EH (cell line): ENCODE measurements at regions not wholly inside any gene's neighbourhood (a gene's known extent, or its start where the extent isn't known, plus 50 kb on each side); places are given as distances from the start of the nearest gene placed in this dataset.
"Not testable (repeated sequence)": the region's sequence is repeated elsewhere in the genome, so short reads cannot be mapped to it uniquely, and the experiment has no call there.

Source experiments
- DNase-seq: peaks from one replicate; pipeline ENCODE4 v3.0.0-alpha.2; 2015; ENCODE audit warnings: low read depth

DNA sequence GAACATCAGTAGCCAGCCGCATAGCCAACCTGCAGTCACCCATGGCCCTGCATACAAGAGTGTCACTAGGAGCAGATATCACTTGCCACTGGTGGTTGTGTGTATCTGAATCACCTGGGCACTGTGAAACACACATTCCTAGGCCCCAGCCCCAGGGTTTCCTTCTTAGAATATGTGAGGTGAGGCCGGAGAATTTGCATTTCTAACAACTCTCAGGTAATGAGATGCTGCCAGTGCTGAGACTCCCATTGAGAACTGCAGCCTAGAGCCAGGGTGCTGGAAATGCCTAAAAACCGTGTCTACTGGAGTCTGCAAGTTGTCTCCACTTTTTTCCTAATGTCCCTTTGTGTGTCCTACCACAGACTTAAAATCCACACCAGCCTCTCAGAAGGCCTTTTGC is 232.0 kb upstream of the PLGLB2 start:
- not testable (repeated sequence) for DNase-seq

DNA sequence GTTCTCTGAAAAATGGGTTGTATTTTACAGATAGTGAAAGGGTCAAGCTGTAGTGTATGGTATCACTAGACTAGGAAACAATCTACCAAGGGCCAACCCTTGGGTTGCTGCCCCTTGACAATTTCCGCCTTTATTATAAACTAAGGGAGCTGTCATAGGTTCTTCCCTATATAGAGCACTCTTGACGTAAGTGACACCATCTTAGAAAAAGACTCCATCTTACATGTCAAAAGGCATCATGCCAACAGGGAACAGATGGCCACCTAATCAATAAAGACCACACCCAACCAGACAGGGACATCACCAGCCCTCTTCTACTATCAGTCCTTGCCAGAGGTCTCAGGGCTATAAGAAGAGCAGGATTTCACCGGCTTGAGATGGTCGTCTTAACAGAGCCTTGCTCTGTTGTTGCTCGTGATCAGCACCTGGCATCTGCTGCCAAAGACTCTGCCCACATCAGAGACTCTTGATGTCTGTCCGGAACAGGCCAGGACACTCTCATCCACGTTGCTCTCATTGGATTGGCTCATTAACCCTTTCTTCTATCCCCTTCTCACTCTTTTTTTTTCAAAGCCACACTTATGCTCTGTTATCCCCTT is 231.4 kb upstream of the PLGLB2 start:
- DNase-seq: not testable (repeated sequence)

DNA sequence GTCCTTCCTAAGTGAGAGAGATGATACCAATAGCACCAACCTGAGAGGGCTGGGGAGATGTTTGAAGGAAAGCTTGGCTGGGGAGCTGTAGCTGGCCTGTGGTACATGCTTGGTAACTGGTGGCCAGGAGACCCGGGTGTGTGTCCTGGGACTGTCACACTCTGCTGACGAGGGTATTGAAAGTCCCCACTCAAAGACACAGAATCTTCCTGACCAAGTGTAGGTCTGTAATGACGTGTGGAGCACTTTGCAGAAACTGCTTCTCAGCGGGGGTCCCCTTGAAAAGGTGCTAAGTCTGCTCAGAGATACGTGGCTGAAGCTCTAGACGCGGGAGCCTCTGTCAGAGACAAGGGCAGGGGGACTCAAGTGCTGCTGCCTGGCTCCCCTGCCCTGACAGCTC is 230.4 kb upstream of the PLGLB2 start:
- DNase-seq: not testable (repeated sequence)

DNA sequence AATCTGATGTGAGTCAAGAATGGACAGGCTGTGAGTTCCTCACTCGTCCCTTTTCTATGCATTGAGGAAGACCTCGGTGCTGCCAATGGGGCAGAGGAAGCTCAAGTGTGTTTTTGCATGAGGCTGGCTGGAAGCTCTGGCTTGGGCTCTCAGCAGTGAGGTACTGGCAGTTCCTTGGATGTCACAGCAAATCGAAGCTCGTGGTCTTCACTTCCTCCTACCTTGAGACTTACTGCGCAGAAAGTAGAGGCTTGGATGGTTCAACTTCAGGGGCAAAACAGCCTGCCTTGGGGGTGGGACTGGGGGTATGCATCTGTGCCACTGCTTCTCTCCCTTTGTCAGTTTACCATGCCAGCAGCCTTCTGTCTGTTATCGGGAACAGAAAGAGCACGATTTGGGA is 229.8 kb upstream of the PLGLB2 start:
- not testable (repeated sequence) for DNase-seq

DNA sequence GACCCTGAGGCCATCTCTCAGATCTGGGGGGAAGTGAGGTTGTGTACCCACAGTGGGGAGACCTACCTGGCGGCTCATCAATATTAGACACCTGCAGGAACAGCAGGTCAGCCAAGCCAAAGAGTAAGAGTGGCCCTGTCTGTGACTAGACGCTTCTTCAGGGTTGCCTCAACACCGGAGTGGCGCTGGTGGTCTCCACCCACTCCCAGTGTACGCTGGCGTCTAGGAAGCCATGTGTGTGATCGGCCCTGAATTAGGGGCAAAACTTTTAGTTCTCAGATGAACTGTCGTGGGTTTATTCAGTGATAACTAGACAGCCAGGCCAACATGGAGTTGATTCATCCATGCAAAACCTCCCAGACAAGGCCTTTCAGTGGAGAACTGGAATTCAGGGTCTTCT is 229.3 kb upstream of the PLGLB2 start:
- DNase-seq: not testable (repeated sequence)

DNA sequence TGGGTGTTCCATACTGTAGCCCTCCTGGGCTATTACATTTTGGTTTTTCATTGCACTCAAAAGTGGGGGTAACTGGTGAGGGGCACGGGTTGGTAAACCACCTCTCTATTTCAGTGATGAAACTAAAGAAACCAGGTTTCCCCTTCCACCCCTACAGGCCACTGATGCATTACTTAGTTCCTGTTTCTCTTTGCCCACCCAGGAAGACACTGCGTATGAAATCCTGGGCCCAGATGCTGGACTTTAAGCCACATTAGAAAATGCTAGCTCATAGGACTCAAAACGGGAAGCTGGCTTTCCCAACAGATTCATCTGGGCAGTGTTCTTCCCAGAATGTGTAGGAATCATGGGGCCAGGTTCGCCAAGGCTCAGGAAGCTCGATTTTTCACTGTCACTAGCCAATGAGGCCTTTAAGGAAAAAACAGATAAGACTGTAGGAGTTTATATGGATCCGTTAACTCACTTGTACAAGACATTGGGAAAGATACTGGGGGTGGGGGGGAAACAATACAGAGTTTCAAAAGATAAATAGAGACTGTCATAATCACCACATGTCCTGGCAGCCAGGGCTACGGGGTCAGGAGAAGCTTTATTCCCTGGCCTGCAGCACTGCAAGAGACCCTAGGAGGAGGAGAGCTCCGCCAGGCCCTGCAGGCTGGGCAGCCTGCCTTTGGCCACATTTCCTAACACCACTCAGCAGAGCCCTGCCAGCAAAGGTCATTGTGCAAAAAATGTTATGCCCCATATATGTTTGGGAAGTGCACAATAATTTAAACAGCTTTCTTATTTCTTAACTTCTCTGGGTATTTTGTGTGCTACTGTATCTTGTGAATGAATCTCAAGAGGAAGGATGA is 228.5 kb upstream of the PLGLB2 start:
- not testable (repeated sequence) for DNase-seq

DNA sequence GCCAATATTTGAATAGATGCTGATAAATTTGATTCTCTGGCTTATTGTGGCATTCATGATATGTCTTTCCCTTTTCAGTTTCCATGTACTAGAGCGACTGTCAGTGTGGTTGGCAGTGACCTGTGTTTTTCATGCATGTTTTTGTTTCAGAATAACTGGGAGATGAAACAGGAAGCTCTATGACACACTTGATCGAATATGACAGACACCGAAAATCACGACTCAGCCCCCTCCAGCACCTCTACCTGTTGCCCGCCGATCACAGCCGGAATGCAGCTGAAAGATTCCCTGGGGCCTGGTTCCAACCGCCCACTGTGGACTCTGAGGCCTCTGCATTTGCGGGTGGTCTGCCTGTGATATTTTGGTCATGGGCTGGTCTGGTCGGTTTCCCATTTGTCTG is 226.8 kb upstream of the PLGLB2 start:
- not testable (repeated sequence) for DNase-seq

DNA sequence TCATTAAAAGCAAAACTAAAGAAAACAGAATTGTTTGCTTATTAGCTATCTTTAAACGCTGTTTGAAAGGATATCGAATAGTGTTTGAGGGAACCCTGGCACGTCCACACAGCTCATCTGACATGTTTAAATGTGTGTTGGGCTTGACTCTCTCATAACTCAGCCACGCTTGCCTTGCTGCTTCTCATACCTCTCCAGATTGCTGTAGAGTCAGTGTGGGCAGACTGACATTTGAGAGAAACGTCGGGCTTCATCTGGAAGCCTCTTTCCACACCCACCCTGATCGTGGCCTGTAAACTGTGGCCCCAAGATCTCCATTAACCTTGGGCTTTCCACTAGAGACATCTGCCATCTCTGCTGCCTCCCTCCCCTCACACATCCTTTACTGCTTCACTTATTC is 226.4 kb upstream of the PLGLB2 start:
- DNase-seq: not testable (repeated sequence)

DNA sequence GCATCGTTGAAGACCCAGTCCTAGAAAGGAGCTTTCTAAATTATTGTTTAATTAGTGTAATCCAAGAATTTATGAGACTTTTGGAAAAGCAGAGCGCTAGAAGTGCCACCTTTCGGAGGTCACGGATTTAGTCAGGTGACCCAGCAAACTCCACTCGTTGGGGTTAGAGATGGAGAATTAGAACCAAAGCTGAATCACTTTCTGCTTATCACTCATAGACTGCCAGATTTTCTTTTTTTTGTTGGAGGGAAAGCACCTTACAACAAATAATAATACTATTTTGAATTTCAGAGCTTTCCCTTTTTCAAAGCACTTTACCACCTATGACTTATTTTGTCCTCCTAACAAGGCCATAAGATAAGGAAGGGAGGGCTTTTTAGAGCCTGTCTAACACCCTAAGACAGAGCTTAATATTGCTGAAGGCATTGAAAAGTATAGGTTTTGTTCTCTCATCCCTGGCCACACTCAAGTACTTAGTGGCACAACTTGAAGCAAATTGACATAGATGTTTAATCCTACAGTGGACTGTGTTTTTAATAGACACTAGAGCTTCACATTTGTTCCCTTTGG is 223.2 kb upstream of the PLGLB2 start:
- DNase-seq: not testable (repeated sequence)

DNA sequence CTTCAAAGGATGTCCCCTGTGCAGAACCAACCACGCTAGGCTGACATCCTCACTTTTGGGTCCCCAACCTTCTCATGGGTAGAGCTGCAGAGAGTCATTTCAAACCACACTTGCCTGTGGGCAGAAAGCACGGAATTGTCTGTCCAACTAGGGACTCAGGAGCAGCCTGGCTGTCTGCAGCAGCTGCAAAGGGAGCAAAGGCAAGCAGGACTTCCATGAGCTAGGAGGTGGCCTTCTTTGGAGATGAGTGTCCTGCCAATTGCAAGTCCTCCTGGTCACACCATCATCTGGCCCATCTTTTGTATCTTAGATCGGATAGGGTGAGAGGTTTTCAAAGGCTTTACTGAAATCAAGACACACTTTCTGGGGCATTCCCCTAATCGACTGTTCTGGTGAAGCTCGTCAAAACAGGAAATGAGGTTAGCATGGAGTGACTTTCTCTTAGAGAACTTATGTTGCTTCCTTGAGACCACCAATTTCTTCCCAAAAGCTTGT is 222.3 kb upstream of the PLGLB2 start:
- not testable (repeated sequence) for DNase-seq

DNA sequence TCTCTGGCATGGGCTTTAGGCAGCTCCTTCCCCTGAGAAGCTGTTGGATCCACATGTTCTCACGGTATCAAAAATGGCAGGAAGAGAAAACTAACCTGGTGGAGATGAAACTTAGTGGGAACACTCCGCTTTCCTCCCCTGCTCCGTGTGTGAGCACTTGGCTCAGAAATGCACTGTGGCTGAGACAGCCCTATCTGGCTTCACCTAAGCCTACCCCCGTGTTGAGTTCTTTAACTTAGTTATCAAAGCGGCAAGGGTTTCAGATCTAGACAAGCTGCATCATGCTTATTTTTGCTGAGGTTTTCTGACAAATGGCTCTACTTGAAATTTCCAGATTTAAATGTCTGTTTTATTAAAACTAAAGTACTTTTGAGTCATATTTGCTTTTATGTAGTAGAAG is 221.6 kb upstream of the PLGLB2 start:
- not testable (repeated sequence) for DNase-seq

DNA sequence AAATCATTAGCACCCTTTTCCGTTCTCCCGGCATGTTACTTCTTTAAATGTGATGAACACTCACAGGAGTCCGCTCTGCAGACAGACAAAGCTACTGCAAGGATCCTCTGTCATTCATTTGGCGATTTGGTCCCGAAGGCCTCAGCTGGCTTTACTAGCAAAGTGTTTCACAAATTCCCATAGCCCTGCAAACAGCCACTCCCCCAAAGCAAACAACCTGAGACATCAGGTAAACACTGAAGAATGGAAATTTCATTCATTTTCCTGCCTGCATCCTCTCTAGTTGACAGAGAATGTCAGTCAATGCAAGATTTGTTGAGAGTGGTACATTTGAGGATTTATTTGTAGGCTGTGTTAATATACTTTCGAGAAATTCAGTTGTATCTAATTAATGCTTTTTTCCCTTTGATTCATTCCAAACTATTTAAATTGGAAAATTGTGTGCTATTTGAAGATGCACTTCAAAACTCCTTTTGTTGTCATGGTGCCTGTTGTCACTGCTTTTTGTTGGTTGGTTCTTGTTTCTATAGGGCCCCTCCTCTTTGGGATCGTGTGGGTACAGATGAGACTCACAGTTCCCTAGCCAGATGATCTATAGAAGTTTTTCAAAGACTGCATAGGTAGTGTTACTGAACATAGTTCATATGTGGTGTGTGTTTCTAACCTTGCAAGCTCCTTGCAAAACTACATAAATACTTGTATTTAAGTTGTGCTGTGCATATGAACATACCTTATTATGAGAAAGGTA is 215.7 kb upstream of the PLGLB2 start:
- not testable (repeated sequence) for DNase-seq

DNA sequence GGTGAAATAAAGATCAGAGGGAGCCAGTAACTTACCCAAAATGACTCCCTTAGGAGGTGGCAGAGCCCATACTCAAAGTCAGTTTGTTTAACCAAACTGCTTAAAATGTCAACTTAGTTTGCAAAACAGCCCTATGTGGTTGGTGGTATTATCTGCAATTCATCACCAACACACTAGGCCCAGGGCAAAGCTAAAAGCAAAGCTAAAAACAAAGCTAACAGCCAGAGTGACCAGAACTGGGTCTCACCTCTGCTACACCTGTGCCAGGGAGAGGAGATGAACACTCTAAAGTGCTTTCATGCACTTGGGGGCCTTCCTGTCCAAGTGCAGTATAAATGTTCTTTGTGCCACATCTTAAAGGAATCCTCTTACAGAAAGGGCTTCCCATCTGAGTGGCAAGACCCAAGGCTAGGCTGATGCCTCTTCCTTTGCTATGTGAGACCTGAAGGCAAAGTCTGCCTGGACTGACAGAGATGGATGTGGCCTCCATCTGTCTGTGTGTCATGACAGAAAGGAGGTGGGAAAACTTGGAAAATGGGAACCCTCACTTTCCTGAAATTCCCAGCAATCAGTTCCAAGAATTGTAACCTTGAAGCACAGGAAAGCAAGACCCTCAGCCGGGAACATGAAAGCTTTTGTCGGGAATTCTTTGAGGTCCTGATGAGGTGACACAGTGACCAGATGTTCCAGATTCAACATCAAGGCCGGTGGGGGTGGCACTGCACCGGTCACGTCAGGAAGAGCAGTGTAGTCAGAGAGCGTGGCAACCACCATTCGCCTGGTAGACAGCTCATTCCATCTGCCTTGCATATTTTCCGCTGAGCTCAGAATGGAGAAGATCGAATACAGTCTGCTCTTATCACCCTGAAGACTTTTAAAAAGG is 214.3 kb upstream of the PLGLB2 start:
- DNase-seq: peak; percentile 77

DNA sequence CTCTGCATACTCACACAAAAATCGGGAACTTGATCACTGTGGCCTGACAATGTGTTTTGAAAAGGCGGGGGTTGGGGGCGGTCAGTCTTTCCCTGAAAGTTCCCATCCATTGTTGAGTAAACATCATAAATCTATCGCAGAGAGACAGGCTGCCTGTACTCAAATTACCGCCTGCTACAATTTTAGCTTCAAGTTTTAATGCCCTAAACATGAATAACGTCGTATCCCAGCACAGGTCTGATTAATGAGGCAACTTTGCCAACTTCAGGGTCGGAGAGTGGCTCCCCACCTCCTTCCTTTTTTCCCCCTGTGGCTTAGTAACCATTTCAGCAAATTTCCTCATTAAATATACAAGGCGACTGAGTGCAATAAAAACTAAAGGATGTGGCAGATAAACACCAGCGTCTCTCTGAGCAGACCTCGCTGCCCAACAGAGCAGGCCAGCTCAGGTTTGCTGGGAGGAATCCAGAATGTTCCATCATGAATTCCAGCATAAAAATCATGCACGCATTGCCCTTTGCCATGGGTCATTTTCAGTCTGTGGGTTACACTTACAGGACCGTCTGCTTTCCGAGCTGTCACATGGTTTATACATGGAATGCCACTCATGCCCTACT is 213.5 kb upstream of the PLGLB2 start:
- DNase-seq: not testable (repeated sequence)

DNA sequence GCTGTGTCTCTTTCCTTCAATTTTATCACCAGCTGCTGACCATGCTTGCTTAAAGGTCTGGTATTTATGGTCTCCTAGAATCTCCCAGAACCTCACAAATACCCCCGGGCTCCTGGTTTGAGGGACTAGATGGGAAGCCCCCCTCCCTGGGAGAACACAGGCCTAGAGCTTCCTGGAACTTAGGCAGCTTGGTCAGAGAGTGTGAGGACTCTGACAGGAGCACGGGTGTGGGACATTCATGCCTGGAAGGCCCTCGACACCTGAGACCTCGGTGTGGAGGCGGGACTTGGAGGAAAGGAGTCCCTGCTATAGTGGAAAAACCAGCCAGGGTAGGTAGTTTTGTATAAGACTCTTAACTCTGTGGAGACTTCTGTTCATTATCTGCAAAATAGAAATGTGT is 211.5 kb upstream of the PLGLB2 start:
- not testable (repeated sequence) for DNase-seq

DNA sequence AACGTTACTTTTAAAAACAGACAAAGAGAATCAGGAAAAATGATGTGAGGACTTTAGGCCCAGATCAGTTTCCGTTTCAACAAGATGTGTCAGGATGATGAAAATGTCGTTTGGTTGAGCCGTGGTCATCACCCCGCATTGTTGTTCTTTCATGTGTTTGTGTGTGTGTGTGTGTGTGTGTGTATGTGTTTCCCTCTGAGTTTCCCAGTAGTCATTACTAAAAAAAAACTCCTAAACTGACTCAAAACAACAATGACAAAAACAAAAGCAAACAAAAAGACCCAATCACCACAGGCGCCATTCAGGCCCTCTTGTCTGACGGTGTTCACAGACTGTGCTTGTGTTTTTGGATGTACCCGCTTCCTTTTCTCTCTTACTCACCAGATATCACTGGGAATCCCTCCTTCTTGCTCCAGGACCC is 210.6 kb upstream of the PLGLB2 start:
- DNase-seq: not testable (repeated sequence)

DNA sequence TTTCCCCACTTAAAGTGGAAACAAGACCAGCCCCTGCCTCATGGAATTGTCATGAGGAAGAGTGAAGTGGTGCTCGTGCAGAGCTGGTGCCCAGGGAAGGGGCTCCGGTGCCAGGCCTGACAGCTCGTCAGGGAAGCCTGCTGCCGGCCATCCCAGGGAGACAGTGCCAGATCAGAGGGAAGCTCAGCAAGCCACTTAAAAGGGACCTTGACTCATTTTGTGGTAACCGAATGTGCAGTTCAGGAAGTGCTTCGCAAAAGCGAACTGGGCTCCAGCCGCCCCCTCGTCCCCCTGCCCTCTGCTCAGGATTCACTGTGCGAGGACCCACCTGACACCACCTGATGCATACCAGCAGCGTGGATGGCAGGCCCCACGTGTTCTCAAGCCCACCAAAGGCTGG is 209.6 kb upstream of the PLGLB2 start:
- DNase-seq: not testable (repeated sequence)

DNA sequence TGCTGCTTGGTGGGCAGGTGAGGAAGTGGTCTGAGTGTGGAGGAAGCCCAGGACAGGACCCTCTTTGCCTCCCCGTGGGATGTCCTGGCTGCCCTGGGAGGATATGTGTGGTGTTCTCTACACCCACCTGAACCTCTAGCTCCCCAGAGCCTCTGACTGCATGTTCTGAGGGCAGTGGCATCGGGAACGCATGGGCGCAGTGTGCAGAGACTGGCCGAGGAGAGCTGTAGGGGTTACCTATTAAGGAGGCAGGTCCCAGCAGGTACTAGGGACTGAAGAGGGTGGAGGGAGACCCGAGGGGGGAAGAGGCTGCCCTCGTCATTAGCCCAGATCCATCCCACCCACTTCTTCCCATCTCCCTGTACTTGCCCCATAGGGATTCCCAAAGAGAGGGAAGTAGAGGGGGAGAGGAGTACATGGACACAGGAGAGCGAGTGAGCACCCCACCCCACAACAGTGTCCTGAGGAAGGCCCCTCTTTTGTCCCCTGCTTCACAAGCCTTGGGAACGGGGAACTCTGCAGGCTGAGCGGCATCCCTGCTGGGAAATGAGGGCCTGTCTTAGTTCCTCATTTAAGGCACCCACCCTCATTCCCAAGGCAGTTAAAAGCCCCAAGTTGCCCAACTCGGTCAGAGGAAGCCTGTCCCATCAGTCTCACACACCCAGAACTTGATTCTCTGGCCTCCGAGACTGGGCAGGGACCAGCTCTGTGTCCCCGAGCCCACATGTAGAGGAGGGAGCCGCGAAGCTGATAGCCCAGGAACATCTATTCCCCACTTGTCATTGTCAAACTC is 208.5 kb upstream of the PLGLB2 start:
- DNase-seq: not testable (repeated sequence)

DNA sequence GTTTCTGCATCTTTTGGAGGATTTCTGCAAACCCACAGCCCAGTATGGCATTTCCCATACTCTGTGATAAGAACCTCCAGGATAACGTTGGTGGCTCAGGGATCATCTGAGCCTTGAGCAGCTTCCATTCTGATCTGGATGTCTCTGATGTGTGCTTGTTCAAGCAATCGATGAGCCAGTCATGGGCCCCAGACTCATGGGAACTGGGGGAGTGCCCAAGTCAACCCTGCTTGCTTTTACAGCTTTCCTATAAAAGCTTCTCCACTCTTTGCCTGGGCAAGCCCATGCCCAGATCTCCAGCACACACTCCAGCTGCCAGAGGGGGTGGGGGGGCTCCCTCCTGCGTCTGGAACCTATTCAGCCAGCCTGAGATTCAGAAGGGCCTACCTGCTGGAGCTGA is 207.6 kb upstream of the PLGLB2 start:
- DNase-seq: not testable (repeated sequence)
